PC-3 (cell line): ENCODE measurements at regions not wholly inside any gene's neighbourhood (a gene's known extent, or its start where the extent isn't known, plus 50 kb on each side); places are given as distances from the start of the nearest gene placed in this dataset.

Experiments
- ATAC-seq: fragments of 200-7000 bp; cut with Tn5 transposase; 2 replicates; pipeline ENCODE4 v1.9.1; 2020; ENCODE audit warnings: mild to moderate bottlenecking, moderate library complexity
- BruUV-seq: library from RNA; stranded (reverse); fragments of 400-500 nt; replicated peaks from 2 replicates; lab custom pipeline; 2021; lab: Mats Ljungman, UMichigan
- CTCF ChIA-PET: fragments of 300-600 bp; sonication (Branson Sonifier 250); formaldehyde crosslinking; loops from one replicate; lab custom pipeline; 2022; ENCODE audit warnings: antibody characterized with exemption; lab: Charles Lee
- POLR2A ChIA-PET: fragments of 300-600 bp; sonication (Branson Sonifier 250); formaldehyde crosslinking; loops from one replicate; lab custom pipeline; 2022; ENCODE audit warnings: antibody characterized with exemption; ENCODE audit not compliant: unreplicated experiment; lab: Charles Lee
- DNase-seq: peaks from one replicate; pipeline ENCODE4 v3.0.0-alpha.2; 2015
- H2AFZ ChIP-seq: fragments of 300-600 bp; sonication (generic); 2 replicates; pipeline ENCODE4 v1.6.0; 2016; ENCODE audit warnings: antibody characterized with exemption, low read length
- H3F3A ChIP-seq: fragments of 300-600 bp; sonication (generic); one replicate; pipeline ENCODE4 v1.6.0; 2017; ENCODE audit warnings: antibody characterized with exemption, low read length, control low read depth, mild to moderate bottlenecking; ENCODE audit not compliant: unreplicated experiment
- H3K27ac ChIP-seq: fragments of 300-600 bp; sonication (generic); 2 replicates; pipeline ENCODE4 v1.5.1; 2016; ENCODE audit warnings: mild to moderate bottlenecking, low read length
- H3K27me3 ChIP-seq: fragments of 300-600 bp; sonication (generic); 2 replicates; pipeline ENCODE4 v1.6.1; 2016; ENCODE audit warnings: low read length, mixed read lengths
- H3K36me3 ChIP-seq: fragments of 300-600 bp; sonication (generic); 2 replicates; pipeline ENCODE4 v1.6.1; 2016; ENCODE audit warnings: low read depth, mixed run types, low read length, mixed read lengths
- H3K4me1 ChIP-seq: fragments of 300-600 bp; sonication (generic); 2 replicates; pipeline ENCODE4 v1.5.1; 2016; ENCODE audit warnings: low read length; ENCODE audit not compliant: insufficient read depth
- H3K4me2 ChIP-seq: fragments of 300-600 bp; sonication (generic); 2 replicates; pipeline ENCODE4 v1.6.0; 2016; ENCODE audit warnings: low read length
- H3K4me3 ChIP-seq: fragments of 300-600 bp; sonication (generic); 2 replicates; pipeline ENCODE4 v1.5.1; 2016; ENCODE audit warnings: mild to moderate bottlenecking, low read length, mixed read lengths
- H3K79me2 ChIP-seq: fragments of 300-600 bp; sonication (generic); 2 replicates; pipeline ENCODE4 v1.6.1; 2017; ENCODE audit warnings: low read length, mixed read lengths
- H3K9ac ChIP-seq: fragments of 300-600 bp; sonication (generic); 2 replicates; pipeline ENCODE4 v1.6.0; 2016; ENCODE audit warnings: mild to moderate bottlenecking, low read length
- H3K9me2 ChIP-seq: fragments of 300-600 bp; sonication (generic); replicated peaks from 2 replicates; pipeline ENCODE4 v1.6.1; 2016; ENCODE audit warnings: mixed run types, low read length, mixed read lengths
- H3K9me3 ChIP-seq: fragments of 300-600 bp; sonication (generic); 2 replicates; pipeline ENCODE4 v1.6.1; 2016; ENCODE audit warnings: low read length, mixed read lengths
- H4K20me1 ChIP-seq: fragments of 300-600 bp; sonication (generic); 2 replicates; pipeline ENCODE4 v1.6.1; 2016; ENCODE audit warnings: low read length, mixed read lengths
- EZH2 ChIP-seq: fragments of 300-600 bp; sonication (generic); IDR thresholded peaks from one replicate; pipeline ENCODE4 v1.6.1; 2017; ENCODE audit warnings: antibody characterized with exemption, mild to moderate bottlenecking, low read length; ENCODE audit not compliant: unreplicated experiment
- EZH2phosphoT487 ChIP-seq: fragments of 300-600 bp; sonication (generic); IDR thresholded peaks from 2 replicates; pipeline ENCODE4 v1.6.1; 2018; ENCODE audit warnings: mild to moderate bottlenecking, antibody characterized with exemption, low read length, borderline replicate concordance
- intact Hi-C: fragments of 100-400 bp; cut with micrococcal nuclease; formaldehyde crosslinking; loops from 2 replicates; pipeline ENCODE4 v1.9.0; 2023
- TF ChIP-seq, protein P1 (sequence below): fragments of 300-600 bp; sonication (generic); conservative IDR thresholded peaks from 2 replicates; pipeline ENCODE4 v1.5.1; 2017; ENCODE audit warnings: antibody characterized with exemption, low read depth, mild to moderate bottlenecking, low read length

DNA sequence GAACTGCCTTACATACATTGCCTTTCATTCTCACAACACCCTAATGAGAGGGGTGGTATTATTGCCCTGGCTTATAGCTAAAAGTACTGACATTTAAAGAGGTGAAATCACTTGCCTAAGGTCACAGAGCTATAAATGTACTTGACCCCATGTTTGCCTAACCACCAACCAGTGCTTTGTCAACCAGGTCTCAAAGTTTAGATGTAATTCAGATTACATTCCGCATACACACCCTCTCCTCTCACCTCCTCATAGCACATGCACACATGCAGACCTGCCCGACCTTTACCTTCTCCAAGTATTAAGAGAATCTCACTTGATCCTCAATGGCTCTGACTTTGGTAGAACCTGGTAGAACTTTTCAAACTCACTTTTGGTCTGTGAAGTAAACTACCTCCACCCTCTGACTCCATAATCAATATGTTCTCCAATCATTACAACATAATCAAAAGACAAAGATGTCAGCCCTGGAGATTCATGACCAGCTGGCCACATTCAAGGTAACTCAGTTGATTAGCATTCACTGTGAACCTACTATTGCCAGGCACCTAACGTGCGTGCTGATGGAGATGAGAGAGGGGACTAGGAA lies 63.2 kb upstream of the HES1 start:
- H3K79me2 ChIP-seq = no peaks in the 10 kb centered on the region
- BruUV-seq = no TSS peak
- H3K36me3 ChIP-seq = no peaks in the 10 kb centered on the region
- H3K4me2 ChIP-seq = no peak overlapping the region
- POLR2A ChIA-PET = interaction anchor here (0.6 kb wide), 2 partner anchors 66 to 104 kb away, joined by 4 to 6 read pairs; no protein-coding TSS in a partner anchor
- H3F3A ChIP-seq = no peaks in the 10 kb centered on the region
- H3K9me3 ChIP-seq = no peaks in the 10 kb centered on the region
- no peaks in the 10 kb centered on the region for H4K20me1 ChIP-seq
- no peak overlapping the region for H3K4me3 ChIP-seq
- H3K4me1 ChIP-seq = peaks cover 40% of the 10 kb centered on the region
- CTCF ChIA-PET = no interaction called here
- no peaks in the 10 kb centered on the region for H3K27me3 ChIP-seq
- H2AFZ ChIP-seq = no peak overlapping the region
- no peak overlapping the region for H3K9ac ChIP-seq
- DNase-seq (no peak), ATAC-seq (no peak)
- H3K27ac ChIP-seq = no peak overlapping the region
- no peaks in the 10 kb centered on the region for H3K9me2 ChIP-seq
- intact Hi-C loops = loop anchor here (5.0 to 10.0 kb wide), 2 partner anchors 242 to 290 kb away; no protein-coding TSS in a partner anchor
- TF ChIP-seq, protein P1, sequence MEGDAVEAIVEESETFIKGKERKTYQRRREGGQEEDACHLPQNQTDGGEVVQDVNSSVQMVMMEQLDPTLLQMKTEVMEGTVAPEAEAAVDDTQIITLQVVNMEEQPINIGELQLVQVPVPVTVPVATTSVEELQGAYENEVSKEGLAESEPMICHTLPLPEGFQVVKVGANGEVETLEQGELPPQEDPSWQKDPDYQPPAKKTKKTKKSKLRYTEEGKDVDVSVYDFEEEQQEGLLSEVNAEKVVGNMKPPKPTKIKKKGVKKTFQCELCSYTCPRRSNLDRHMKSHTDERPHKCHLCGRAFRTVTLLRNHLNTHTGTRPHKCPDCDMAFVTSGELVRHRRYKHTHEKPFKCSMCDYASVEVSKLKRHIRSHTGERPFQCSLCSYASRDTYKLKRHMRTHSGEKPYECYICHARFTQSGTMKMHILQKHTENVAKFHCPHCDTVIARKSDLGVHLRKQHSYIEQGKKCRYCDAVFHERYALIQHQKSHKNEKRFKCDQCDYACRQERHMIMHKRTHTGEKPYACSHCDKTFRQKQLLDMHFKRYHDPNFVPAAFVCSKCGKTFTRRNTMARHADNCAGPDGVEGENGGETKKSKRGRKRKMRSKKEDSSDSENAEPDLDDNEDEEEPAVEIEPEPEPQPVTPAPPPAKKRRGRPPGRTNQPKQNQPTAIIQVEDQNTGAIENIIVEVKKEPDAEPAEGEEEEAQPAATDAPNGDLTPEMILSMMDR = no peak
- TF ChIP-seq EZH2 = no peak

DNA sequence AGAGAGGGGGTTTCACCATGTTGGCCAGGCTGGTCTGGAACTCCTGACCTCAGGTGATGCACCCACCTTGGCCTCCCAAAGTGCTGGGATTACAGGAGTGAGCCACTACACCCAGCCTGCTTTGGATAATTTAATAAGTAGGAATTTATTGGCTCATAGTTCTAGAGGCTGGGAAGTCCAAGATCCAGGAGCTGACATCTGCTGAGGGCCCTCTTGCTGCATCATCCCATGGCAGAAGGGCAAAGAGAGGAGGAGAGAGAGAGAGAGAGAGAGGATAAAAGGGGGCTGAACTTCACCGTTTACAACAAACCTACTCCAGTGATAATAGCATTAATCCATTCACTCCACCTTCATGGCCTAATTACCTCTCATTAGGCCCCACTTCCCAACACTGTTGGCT lies 62.0 kb upstream of the HES1 start:
- Histone ChIP-seq H3K4me3 (no peak overlapping the region), H4K20me1 (no peaks in the 10 kb centered on the region), H3K9me2 (no peaks in the 10 kb centered on the region), H3K27me3 (no peaks in the 10 kb centered on the region), H3K9me3 (no peaks in the 10 kb centered on the region), H3F3A (no peaks in the 10 kb centered on the region), H3K9ac (no peak overlapping the region), H3K79me2 (no peaks in the 10 kb centered on the region), H3K27ac (no peak overlapping the region), H3K4me2 (no peak overlapping the region), H3K36me3 (no peaks in the 10 kb centered on the region), H3K4me1 (peaks cover 40% of the 10 kb centered on the region), H2AFZ (no peak overlapping the region)
- no peak for ATAC-seq
- BruUV-seq = no TSS peak
- intact Hi-C loops = loop anchor here (2.0 to 10.0 kb wide), 3 partner anchors 15 to 292 kb away; no protein-coding TSS in a partner anchor
- ChIA-PET CTCF (no interaction called here), POLR2A (no interaction called here)
- TF ChIP-seq EZH2 (no peak), EZH2phosphoT487 (no peak)
- TF ChIP-seq, protein P1 = no peak
- DNase-seq = no peak

- ATAC-seq (peak; percentile 2; the same call in 1 of the 2 replicates), DNase-seq (no peak)
- Histone ChIP-seq H3K27ac (no peak overlapping the region), H3K9me3 (no peaks in the 10 kb centered on the region), H3K4me3 (no peak overlapping the region), H3K9me2 (no peaks in the 10 kb centered on the region), H3F3A (no peaks in the 10 kb centered on the region), H3K4me1 (peaks cover 31% of the 10 kb centered on the region), H3K79me2 (no peaks in the 10 kb centered on the region), H3K9ac (no peak overlapping the region), H2AFZ (0 out of 2 replicates have a peak overlapping the region, but pooled peaks have one; percentile 4), H3K4me2 (peak overlapping the region; percentile 29), H4K20me1 (no peaks in the 10 kb centered on the region), H3K27me3 (no peaks in the 10 kb centered on the region), H3K36me3 (no peaks in the 10 kb centered on the region)
- ChIA-PET CTCF (interaction anchor here (0.6 kb wide), 1 partner anchor 55 kb away, joined by 3 read pairs; no protein-coding TSS in a partner anchor), POLR2A (interaction anchor here (0.6 to 0.7 kb wide), 3 partner anchors 72 to 127 kb away, joined by 3 to 22 read pairs (median 3); no protein-coding TSS in a partner anchor)
- TF ChIP-seq EZH2 (no peak), EZH2phosphoT487 (no peak)
- TF ChIP-seq, protein P1 = no peak
- BruUV-seq = no TSS peak
- intact Hi-C loops = loop anchor here (2.0 to 10.0 kb wide), 2 partner anchors 14 to 240 kb away; no protein-coding TSS in a partner anchor
These were observed 60.8 kb upstream of the HES1 start for GRCh38 chr3:194075088-194075615.
